H1 (cell line): ENCODE measurements at regions not wholly inside any gene's neighbourhood (a gene's known extent, or its start where the extent isn't known, plus 50 kb on each side); places are given as distances from the start of the nearest gene placed in this dataset.
A peak's percentile ranks its signal among the peaks of the same experiment; 100 is the strongest.

Source experiments
- CTCF ChIA-PET: fragments of 300-600 bp; sonication (Branson Sonifier 250); formaldehyde crosslinking; loops from one replicate; lab custom pipeline; 2021; ENCODE audit not compliant: partially characterized antibody; lab: Charles Lee
- POLR2A ChIA-PET: fragments of 300-600 bp; sonication (Branson Sonifier 250); formaldehyde crosslinking; loops from one replicate; lab custom pipeline; 2021; ENCODE audit warnings: inconsistent platforms; ENCODE audit not compliant: partially characterized antibody; lab: Charles Lee
- DNase-seq, 2 experiments: peaks; one replicate each; pipeline versions ENCODE4 v3.0.0 to v3.0.0-alpha.2; 2010 to 2022; ENCODE audit warnings: low spot score in 2 of 2, low read depth in 1 of 2, mixed read lengths in 1 of 2
- FAIRE-seq: peaks from 2 replicates; lab custom pipeline; 2011; peaks lifted over from hg19 to GRCh38; lab: Jason Lieb, UNC
- H2AFZ ChIP-seq: 2 replicates; pipeline ENCODE4 v1.8.1; 2012; ENCODE audit warnings: low read length, inconsistent platforms
- H2AK5ac ChIP-seq: 2 replicates; pipeline ENCODE4 v1.6.1; 2013; ENCODE audit warnings: low read depth, low read length
- H2BK120ac ChIP-seq: replicated peaks from 2 replicates; pipeline ENCODE3; 2013; ENCODE audit warnings: low read depth, low read length, inconsistent platforms
- H2BK12ac ChIP-seq: 2 replicates; pipeline ENCODE4 v1.6.1; 2013; ENCODE audit warnings: low read depth, low read length
- H2BK15ac ChIP-seq: 2 replicates; pipeline ENCODE4 v1.6.1; 2013; ENCODE audit warnings: low read length
- H2BK20ac ChIP-seq: 2 replicates; pipeline ENCODE4 v1.6.1; 2013; ENCODE audit warnings: low read length
- H2BK5ac ChIP-seq: 2 replicates; pipeline ENCODE4 v1.6.1; 2013; ENCODE audit warnings: low read depth, low read length
- H3K14ac ChIP-seq: 2 replicates; pipeline ENCODE4 v1.6.1; 2013; ENCODE audit warnings: inconsistent platforms; ENCODE audit not compliant: insufficient read length
- H3K18ac ChIP-seq: 2 replicates; pipeline ENCODE4 v1.6.1; 2013; ENCODE audit warnings: low read length; ENCODE audit errors: extremely low read depth
- H3K23ac ChIP-seq: 2 replicates; pipeline ENCODE4 v1.6.1; 2013; ENCODE audit warnings: inconsistent platforms; ENCODE audit not compliant: insufficient read length
- H3K23me2 ChIP-seq: 2 replicates; pipeline ENCODE4 v1.6.1; 2013; ENCODE audit warnings: low read depth, low read length
- H3K27ac ChIP-seq: 2 replicates; pipeline ENCODE4 v1.6.1; 2011; ENCODE audit warnings: low read depth, low read length, inconsistent platforms
- H3K27me3 ChIP-seq, 4 experiments: replicated peaks in 1 of 4; 1 replicate in 1 of 4; 2 replicates in 3 of 4; pipeline versions ENCODE4 v1.6.1 to v1.8.1; 2011 to 2013; ENCODE audit warnings: low read length in 3 of 4, mild to moderate bottlenecking in 3 of 4, inconsistent platforms in 2 of 4, mixed read lengths in 2 of 4, moderate library complexity in 1 of 4; ENCODE audit not compliant: control insufficient read depth in 3 of 4, insufficient read depth in 3 of 4; ENCODE audit errors: extremely low read depth in 1 of 4
- H3K36me3 ChIP-seq, 4 experiments: 2 replicates each; pipeline versions ENCODE4 v1.6.1 to v1.8.1; 2011 to 2013; ENCODE audit warnings: mild to moderate bottlenecking in 4 of 4, low read length in 3 of 4, moderate library complexity in 2 of 4, control low read depth in 1 of 4, inconsistent platforms in 1 of 4; ENCODE audit not compliant: insufficient read depth in 4 of 4, control insufficient read depth in 2 of 4
- H3K4ac ChIP-seq: replicated peaks from 2 replicates; pipeline ENCODE3; 2013; ENCODE audit warnings: low read length, low read depth, mixed read lengths, inconsistent platforms; ENCODE audit not compliant: insufficient read length
- H3K4me1 ChIP-seq, 4 experiments: replicated peaks in 1 of 4; 1 replicate in 1 of 4; 2 replicates in 3 of 4; pipeline versions ENCODE4 v1.6.1 to v1.8.1; 2011 to 2013; ENCODE audit warnings: low read length in 3 of 4, inconsistent platforms in 2 of 4, mixed read lengths in 1 of 4; ENCODE audit not compliant: insufficient read depth in 4 of 4, control insufficient read depth in 3 of 4
- H3K4me2 ChIP-seq, 2 experiments: 2 replicates each; pipeline versions ENCODE4 v1.6.1 to v1.8.1; 2011 to 2013; ENCODE audit warnings: low read depth in 2 of 2, low read length in 2 of 2, control low read depth in 1 of 2, inconsistent platforms in 1 of 2, mild to moderate bottlenecking in 1 of 2; ENCODE audit not compliant: insufficient read depth in 1 of 2
- H3K4me3 ChIP-seq, 4 experiments: fragments of 200-600, 300-600 bp in 1 of 4; sonication (generic), shearing (Covaris generic), sonication (Bioruptor Twin) in 1 of 4; 2 replicates each; pipeline versions ENCODE4 v1.5.1 to v1.8.1; 2011 to 2016; ENCODE audit warnings: low read length in 4 of 4, low read depth in 3 of 4, control low read depth in 2 of 4, inconsistent platforms in 2 of 4, mild to moderate bottlenecking in 2 of 4, mixed read lengths in 1 of 4, moderate library complexity in 1 of 4; ENCODE audit not compliant: insufficient read depth in 2 of 4; ENCODE audit errors: extremely low read depth in 1 of 4
- H3K56ac ChIP-seq: replicated peaks from 2 replicates; pipeline ENCODE3; 2013; ENCODE audit warnings: low read depth, mild to moderate bottlenecking, mixed read lengths, low read length, inconsistent platforms; ENCODE audit not compliant: insufficient read length
- H3K79me1 ChIP-seq: 2 replicates; pipeline ENCODE4 v1.6.1; 2013; ENCODE audit warnings: low read depth, low read length, control low read depth
- H3K79me2 ChIP-seq, 2 experiments: 2 replicates each; pipeline versions ENCODE4 v1.6.1 to v1.8.1; 2012 to 2013; ENCODE audit warnings: low read length in 2 of 2, mild to moderate bottlenecking in 2 of 2, inconsistent platforms in 1 of 2; ENCODE audit not compliant: insufficient read depth in 2 of 2, control insufficient read depth in 1 of 2
- H3K9ac ChIP-seq, 4 experiments: replicated peaks in 1 of 4; 1 replicate in 1 of 4; 2 replicates in 3 of 4; pipeline versions ENCODE4 v1.6.1 to v1.8.1; 2011 to 2013; ENCODE audit warnings: low read depth in 3 of 4, low read length in 3 of 4, control low read depth in 2 of 4, mild to moderate bottlenecking in 2 of 4, moderate library complexity in 2 of 4, inconsistent platforms in 1 of 4; ENCODE audit errors: extremely low read depth in 1 of 4
- H3K9me3 ChIP-seq, 2 experiments: 2 replicates each; pipeline versions ENCODE4 v1.6.1 to v1.8.1; 2012 to 2013; ENCODE audit warnings: mild to moderate bottlenecking in 2 of 2, moderate library complexity in 2 of 2, control low read depth in 1 of 2, inconsistent platforms in 1 of 2, low read depth in 1 of 2, low read length in 1 of 2, mixed read lengths in 1 of 2; ENCODE audit not compliant: insufficient read depth in 2 of 2
- H4K20me1 ChIP-seq, 2 experiments: replicated peaks in 1 of 2; 2 replicates each; pipeline versions ENCODE3 to v1.8.1; 2011 to 2013; ENCODE audit warnings: inconsistent platforms in 2 of 2, low read length in 2 of 2, mild to moderate bottlenecking in 1 of 2; ENCODE audit not compliant: insufficient read depth in 2 of 2, control insufficient read depth in 1 of 2
- H4K5ac ChIP-seq: 2 replicates; pipeline ENCODE4 v1.6.1; 2013; ENCODE audit warnings: low read length, low read depth, mixed read lengths, inconsistent platforms; ENCODE audit not compliant: insufficient read length
- H4K8ac ChIP-seq: 2 replicates; pipeline ENCODE4 v1.8.0; 2013; ENCODE audit warnings: mild to moderate bottlenecking, moderate library complexity, low read length, inconsistent platforms; ENCODE audit not compliant: insufficient read depth; ENCODE audit errors: extremely low read depth
- H4K91ac ChIP-seq: replicated peaks from 2 replicates; pipeline ENCODE3; 2013; ENCODE audit warnings: low read length, mixed read lengths, inconsistent platforms; ENCODE audit not compliant: insufficient read length
- EP300 ChIP-seq, 2 experiments: IDR thresholded peaks; 1 replicate in 1 of 2; 2 replicates in 1 of 2; pipeline ENCODE4 v1.6.1; 2011 to 2012; ENCODE audit warnings: low read depth in 2 of 2, low read length in 2 of 2, mild to moderate bottlenecking in 2 of 2, borderline replicate concordance in 1 of 2, inconsistent platforms in 1 of 2, moderate library complexity in 1 of 2
- HDAC2 ChIP-seq, 2 experiments: fragments of 300-600 bp in 1 of 2; sonication (generic) in 1 of 2; IDR thresholded peaks; 2 replicates each; pipeline ENCODE4 v1.6.1; 2011 to 2012; ENCODE audit warnings: low read depth in 2 of 2, low read length in 2 of 2, mild to moderate bottlenecking in 2 of 2, moderate library complexity in 2 of 2, borderline replicate concordance in 1 of 2, inconsistent platforms in 1 of 2
- JUND ChIP-seq: IDR thresholded peaks from 2 replicates; pipeline ENCODE4 v1.6.1; 2011; ENCODE audit warnings: mild to moderate bottlenecking, improper control_type of control experiment, low read length
- KDM4A ChIP-seq: IDR thresholded peaks from one replicate; pipeline ENCODE4 v1.7.1; 2012; ENCODE audit warnings: low read depth, mild to moderate bottlenecking, moderate library complexity, low read length, inconsistent platforms; ENCODE audit not compliant: severe bottlenecking
- MAFK ChIP-seq: IDR thresholded peaks from 2 replicates; pipeline ENCODE4 v1.6.1; 2012; ENCODE audit warnings: low read depth, mild to moderate bottlenecking, improper control_type of control experiment, low read length
- PHF8 ChIP-seq: fragments of 200-600 bp; sonication (generic); conservative IDR thresholded peaks from 2 replicates; pipeline ENCODE4 v1.7.1; 2012; ENCODE audit warnings: low read depth, mild to moderate bottlenecking, inconsistent platforms, low read length, moderate library complexity
- POLR2AphosphoS5 ChIP-seq: IDR thresholded peaks from 2 replicates; pipeline ENCODE4 v1.6.1; 2011; ENCODE audit warnings: low read depth, low read length
- YY1 ChIP-seq: IDR thresholded peaks from 2 replicates; pipeline ENCODE4 v1.6.1; 2011; ENCODE audit warnings: low read depth, mild to moderate bottlenecking, low read length
- WGBS, 2 experiments: shearing (Covaris generic) in 1 of 2; methylation state at CpG; one replicate each; pipeline versions ENCODE4 v1.1.6 to v1.1.7; 2013 to 2015; ENCODE audit warnings: low lambda C conversion rate in 2 of 2, mixed read lengths in 2 of 2, inconsistent platforms in 1 of 2, low coverage in 1 of 2, missing lambda C conversion rate in 1 of 2; ENCODE audit not compliant: insufficient replicate concordance in 2 of 2, insufficient coverage in 1 of 2, insufficient read length in 1 of 2; ENCODE audit errors: extremely low coverage in 1 of 2, missing lambda C conversion rate in 1 of 2; 5-methylcytosine and 5-hydroxymethylcytosine counted together

GRCh38 chr1:164982545-164982944 is 374.0 kb downstream of the LMX1A start:
- H3K27ac ChIP-seq = no peak overlapping the region

More at GRCh38 chr1:164982545-164982944, 374.0 kb downstream of the LMX1A start:
- 64% methylated on average over 1 of the region's 1 CpG; no CpG with 5 or more reads in 1 of the 2 experiments for WGBS, 2 experiments
- H3K14ac ChIP-seq = no peak overlapping the region
- peak; percentile 36 for FAIRE-seq
- H3K36me3 ChIP-seq = no peaks in the 10 kb centered on the region
- H4K5ac ChIP-seq = no peak overlapping the region
- H3K4me2 ChIP-seq = no peak overlapping the region
- H2BK120ac ChIP-seq = no peak overlapping the region
- POLR2A ChIA-PET = no interaction called here
- no peak overlapping the region for H3K9ac ChIP-seq
- no peak overlapping the region for H2AFZ ChIP-seq
- no peaks in the 10 kb centered on the region for H3K79me2 ChIP-seq
- no peak for TF ChIP-seq EP300 (IDR thresholded peaks at IDR 0.05; ENCODE audit: borderline replicate concordance in 1 of 2, low read depth in 2 of 2, low read length in 2 of 2)
- TF ChIP-seq YY1 = no peak
- peak; percentile 21; the same call in 1 of the 2 replicates for TF ChIP-seq JUND
- no peak for TF ChIP-seq KDM4A
- peak; percentile 10; the same call in 1 of the 2 replicates for TF ChIP-seq MAFK
- no peak for TF ChIP-seq HDAC2 (IDR thresholded peaks at IDR 0.05; ENCODE audit: borderline replicate concordance in 1 of 2, low read depth in 2 of 2, low read length in 2 of 2)
- no peak for TF ChIP-seq PHF8
- TF ChIP-seq POLR2AphosphoS5 = peak; percentile 68
- TF ChIP-seq, all 59 proteins: peak for 3
- no peaks in the 10 kb centered on the region for H3K23me2 ChIP-seq
- CTCF ChIA-PET = interaction anchor here (0.6 to 2.7 kb wide), 9 partner anchors 8 to 554 kb away, joined by 3 to 15 read pairs (median 4); no protein-coding TSS in a partner anchor
- no peak for DNase-seq
- H2BK15ac ChIP-seq = no peak overlapping the region
- H3K9me3 ChIP-seq = no peaks in the 10 kb centered on the region
- no peak overlapping the region for H2BK12ac ChIP-seq
- H3K4me3 ChIP-seq = no peak overlapping the region
- H4K91ac ChIP-seq = no peak overlapping the region
- H3K18ac ChIP-seq = no peak overlapping the region
- no peak overlapping the region for H2BK5ac ChIP-seq
- peaks cover 6 to 23% (median 10%) of the 10 kb centered on the region in 4 experiments for H3K27me3 ChIP-seq
- no peak overlapping the region for H3K4ac ChIP-seq
- no peaks in the 10 kb centered on the region for H3K79me1 ChIP-seq
- H2AK5ac ChIP-seq = no peak overlapping the region
- H4K8ac ChIP-seq = no peak overlapping the region
- H3K23ac ChIP-seq = no peak overlapping the region
- H4K20me1 ChIP-seq = no peaks in the 10 kb centered on the region
- H3K56ac ChIP-seq = no peak overlapping the region
- no peak overlapping the region for H2BK20ac ChIP-seq
- H3K4me1 ChIP-seq = 0 out of 7 replicates have a peak, but pooled peaks cover 0 to 4% (median 0%) of the 10 kb centered on the region in 4 experiments
